ENCODE measurements at regions not wholly inside any gene's neighbourhood (a gene's known extent, or its start where the extent isn't known, plus 50 kb on each side); places are given as distances from the start of the nearest gene placed in this dataset.
A peak's percentile ranks its signal among the peaks of the same experiment; 100 is the strongest.

DNA sequence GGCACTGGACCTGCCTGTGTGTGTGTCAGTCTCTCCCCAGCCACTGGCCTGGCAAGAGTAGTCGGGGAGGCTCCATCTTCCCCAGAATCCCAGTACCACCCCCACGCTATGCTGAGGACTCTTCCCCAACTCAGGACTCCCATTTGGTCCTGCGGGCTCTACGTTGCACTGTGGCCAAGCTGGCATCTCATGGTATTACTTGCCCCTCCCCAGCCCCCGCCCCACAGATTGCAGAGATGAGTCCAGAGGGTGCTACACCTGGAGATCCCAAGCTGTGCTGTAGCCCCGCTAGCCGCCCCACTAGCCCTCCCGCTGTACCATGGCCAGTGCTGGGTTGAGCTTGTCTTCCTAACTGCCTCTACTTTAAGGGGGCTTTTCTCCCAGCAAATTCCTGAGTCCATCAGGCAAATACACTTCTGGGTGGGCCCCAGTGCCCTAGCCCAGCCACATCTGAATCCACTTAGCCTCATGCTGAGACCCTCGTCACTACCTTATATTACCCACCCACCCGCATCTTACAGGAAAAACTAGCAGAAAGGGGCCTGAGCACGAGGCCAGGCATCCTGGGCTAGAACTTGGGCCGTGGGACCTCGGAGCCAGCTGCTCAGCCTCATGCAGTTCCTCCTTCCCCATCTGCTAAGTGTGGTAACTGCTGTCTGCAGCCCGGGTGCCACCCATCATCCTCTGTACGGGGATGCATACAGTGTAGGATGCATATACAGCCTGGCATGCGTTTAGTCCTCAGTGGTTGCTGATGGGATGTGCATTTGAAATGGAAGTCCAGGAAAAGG lies 65.8 kb upstream of the CACUL1 start:
- 60% methylated on average over 14 of the region's 16 CpGs for WGBS (ENCODE audit: missing lambda C conversion rate)
- ChIA-PET CTCF (interaction anchor here (0.7 kb wide), 1 partner anchor 20 kb away, joined by 3 read pairs; no protein-coding TSS in a partner anchor), POLR2A (no interaction called here)
- DNase-seq (ENCODE audit: low read depth in 1 of 2, low spot score in 1 of 2) (no peak), ATAC-seq (no peak), FAIRE-seq (no peak)
- Histone ChIP-seq H3K4me2 (no peak overlapping the region), H3K9me3 (no peaks in the 10 kb centered on the region), H3K27ac (no peak overlapping the region), H3K4me3 (no peak overlapping the region), H3K4me1 (no peaks in the 10 kb centered on the region)
- TF ChIP-seq BHLHE40 (IDR thresholded peaks at IDR 0.05; ENCODE audit: low read depth, low read length) (no peak), NPAS2 (CRISPR knock-in tag; IDR thresholded peaks at IDR 0.05; ENCODE audit: borderline replicate concordance) (no peak), KDM5A (IDR thresholded peaks at IDR 0.05) (no peak), EHMT2 (IDR thresholded peaks at IDR 0.05; ENCODE audit: low read depth) (no peak), E2F6 (IDR thresholded peaks at IDR 0.05; ENCODE audit: borderline replicate concordance, low read depth) (no peak), PHF8 (IDR thresholded peaks at IDR 0.05; ENCODE audit: borderline replicate concordance, low read depth) (no peak), HDAC2 (IDR thresholded peaks at IDR 0.05) (no peak), CHD4 (IDR thresholded peaks at IDR 0.05; ENCODE audit: borderline replicate concordance) (no peak), CBX2 (IDR thresholded peaks at IDR 0.05; ENCODE audit: borderline replicate concordance, low read depth) (no peak), CHD2 (IDR thresholded peaks at IDR 0.05; ENCODE audit: low read length, partially characterized antibody) (no peak), RAD21 (conservative IDR thresholded peaks at IDR 0.05 in 1 of 2, IDR thresholded peaks at IDR 0.05 in 1 of 2) (no peak)

GRCh38 chr10:118823256-118823907 lies 68.6 kb upstream of the CACUL1 start:
- 84% methylated on average over 4 of the region's 4 CpGs for whole genome bisulfite sequencing (ENCODE audit: missing lambda C conversion rate)

DNA sequence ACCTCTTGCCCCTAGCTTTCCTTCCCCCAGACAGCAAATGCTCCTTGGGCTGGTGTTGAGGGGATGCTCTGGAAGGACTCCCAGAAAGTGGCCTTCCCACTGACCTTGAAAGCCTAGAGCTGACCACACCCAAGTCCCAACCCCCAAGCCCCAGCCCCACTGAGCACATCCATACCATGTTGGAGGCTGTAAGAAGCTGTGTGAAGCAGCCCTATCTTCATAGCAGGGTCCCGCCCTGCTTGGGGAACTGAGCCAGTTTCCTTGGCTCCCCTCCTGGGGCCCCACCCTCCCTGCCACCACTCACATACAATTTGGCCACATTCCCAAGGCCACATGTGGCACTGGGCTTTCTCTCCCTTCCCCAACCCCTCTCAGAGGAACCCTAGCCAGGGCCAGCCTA lies 72.3 kb upstream of the CACUL1 start:
- DNase-seq (ENCODE audit: low read depth in 1 of 2, low spot score in 1 of 2) (no peak), FAIRE-seq (no peak), ATAC-seq (no peak)
- Histone ChIP-seq H3K9me3 (no peaks in the 10 kb centered on the region), H3K4me1 (no peaks in the 10 kb centered on the region), H3K27ac (no peak overlapping the region), H3K4me3 (no peak overlapping the region), H3K4me2 (no peak overlapping the region)
- ChIA-PET POLR2A (no interaction called here), CTCF (interaction anchor here (1.4 to 3.0 kb wide), 3 partner anchors 9 to 15 kb away, joined by 3 to 15 read pairs (median 12); no protein-coding TSS in a partner anchor)
- no peak for TF ChIP-seq EHMT2 (IDR thresholded peaks at IDR 0.05; ENCODE audit: low read depth)
- no peak for TF ChIP-seq CTCF (IDR thresholded peaks at IDR 0.05)
- TF ChIP-seq ZC3H11A (IDR thresholded peaks at IDR 0.05), result no peak
- no peak for TF ChIP-seq TP53 (CRISPR knock-in tag; IDR thresholded peaks at IDR 0.05)
- no peak for TF ChIP-seq MAFK (IDR thresholded peaks at IDR 0.05; ENCODE audit: partially characterized antibody)
- TF ChIP-seq FOXS1 (CRISPR knock-in tag; IDR thresholded peaks at IDR 0.05), result no peak
- no peak for TF ChIP-seq SREBF2 (IDR thresholded peaks at IDR 0.05)
- TF ChIP-seq CHD2 (IDR thresholded peaks at IDR 0.05; ENCODE audit: low read length, partially characterized antibody), result no peak
- TF ChIP-seq KDM5A (IDR thresholded peaks at IDR 0.05), result no peak
- no peak for TF ChIP-seq USF2 (IDR thresholded peaks at IDR 0.05)
- TF ChIP-seq NPAS2 (CRISPR knock-in tag; IDR thresholded peaks at IDR 0.05; ENCODE audit: borderline replicate concordance), result no peak
- TF ChIP-seq HES2 (IDR thresholded peaks at IDR 0.05), result no peak
- TF ChIP-seq RNF2 (IDR thresholded peaks at IDR 0.05; ENCODE audit: borderline replicate concordance, low read depth), result no peak
- WGBS (ENCODE audit: missing lambda C conversion rate), result 14% methylated on average over 1 of the region's 1 CpG

More at GRCh38 chr10:118823256-118823907, 68.6 kb upstream of the CACUL1 start:
- no peak overlapping the region for H3K27ac ChIP-seq
- ChIA-PET CTCF (no interaction called here), POLR2A (no interaction called here)
- FAIRE-seq, result no peak
- no peak overlapping the region for H3K4me2 ChIP-seq
- no peak for DNase-seq (ENCODE audit: low read depth in 1 of 2, low spot score in 1 of 2)
- H3K4me1 ChIP-seq, result no peaks in the 10 kb centered on the region
- TF ChIP-seq PHF8 (IDR thresholded peaks at IDR 0.05; ENCODE audit: borderline replicate concordance, low read depth) (no peak), FOSL2 (IDR thresholded peaks at IDR 0.05) (no peak), FOSL2 (CRISPR knock-in tag; IDR thresholded peaks at IDR 0.05) (0 out of 2 replicates have a peak, but pooled peaks have one; percentile 11)
- no peaks in the 10 kb centered on the region for H3K9me3 ChIP-seq
- H3K4me3 ChIP-seq, result no peak overlapping the region
- no peak for ATAC-seq
